Endodermal cell (in vitro differentiated cells): ENCODE measurements at regions not wholly inside any gene's neighbourhood (a gene's known extent, or its start where the extent isn't known, plus 50 kb on each side); places are given as distances from the start of the nearest gene placed in this dataset.

Source experiments
- DNase-seq: peaks from one replicate; pipeline ENCODE4 v3.0.0-alpha.2; 2017
- H3K27ac ChIP-seq: 2 replicates; pipeline ENCODE4 v1.5.1; 2013; ENCODE audit warnings: mild to moderate bottlenecking, low read depth, low read length, moderate library complexity
- H3K27me3 ChIP-seq: 2 replicates; pipeline ENCODE4 v1.6.1; 2013; ENCODE audit warnings: mild to moderate bottlenecking, low read length, moderate library complexity; ENCODE audit not compliant: insufficient read depth, control insufficient read depth, poor library complexity, severe bottlenecking
- H3K36me3 ChIP-seq: 2 replicates; pipeline ENCODE4 v1.7.0; 2013; ENCODE audit warnings: mild to moderate bottlenecking, low read length, moderate library complexity; ENCODE audit not compliant: control insufficient read depth, insufficient read depth
- H3K4me1 ChIP-seq: one replicate; pipeline ENCODE4 v1.7.0; 2013; ENCODE audit warnings: low read length; ENCODE audit not compliant: control insufficient read depth, insufficient read depth
- H3K4me3 ChIP-seq: 2 replicates; pipeline ENCODE4 v1.5.1; 2013; ENCODE audit warnings: mild to moderate bottlenecking, low read length, moderate library complexity
- H3K9ac ChIP-seq: 2 replicates; pipeline ENCODE4 v1.6.1; 2013; ENCODE audit warnings: mild to moderate bottlenecking, low read length, moderate library complexity; ENCODE audit not compliant: poor library complexity, severe bottlenecking; ENCODE audit errors: extremely low read depth
- H3K9me3 ChIP-seq: 2 replicates; pipeline ENCODE4 v1.6.1; 2013; ENCODE audit warnings: mild to moderate bottlenecking, low read length, moderate library complexity; ENCODE audit not compliant: control insufficient read depth
- H3K27ac Mint-ChIP-seq: 2 replicates; pipeline ENCODE4 v1.8.0; 2020; ENCODE audit warnings: mixed read lengths
- H3K27me3 Mint-ChIP-seq: 2 replicates; pipeline ENCODE4 v1.8.0; 2021; ENCODE audit warnings: mild to moderate bottlenecking, mixed read lengths; ENCODE audit not compliant: insufficient read depth
- H3K36me3 Mint-ChIP-seq: 2 replicates; pipeline ENCODE4 v1.8.0; 2020; ENCODE audit warnings: low read depth, mixed read lengths
- H3K4me1 Mint-ChIP-seq: 2 replicates; pipeline ENCODE4 v1.8.0; 2020; ENCODE audit warnings: mixed read lengths
- H3K4me3 Mint-ChIP-seq: 2 replicates; pipeline ENCODE4 v1.8.0; 2020; ENCODE audit warnings: mild to moderate bottlenecking, moderate library complexity, mixed read lengths
- H3K9me3 Mint-ChIP-seq: 2 replicates; pipeline ENCODE4 v1.8.0; 2020; ENCODE audit warnings: mild to moderate bottlenecking, mixed read lengths
- CTCF ChIP-seq: fragments of 200-600 bp; sonication (generic); conservative IDR thresholded peaks from 2 replicates; pipeline ENCODE4 v1.5.0; 2021; ENCODE audit warnings: antibody characterized with exemption, mild to moderate bottlenecking
- WGBS, 2 experiments: methylation state at CpG; one replicate each; pipeline versions ENCODE4 v1.1.5 to v1.1.7; 2013; ENCODE audit warnings: missing lambda C conversion rate in 2 of 2, mixed read lengths in 1 of 2; ENCODE audit not compliant: insufficient coverage in 1 of 2, insufficient read length in 1 of 2; 5-methylcytosine and 5-hydroxymethylcytosine counted together

- no peaks in the 10 kb centered on the region for H3K4me1 ChIP-seq
- Mint-ChIP-seq H3K27me3 (peaks cover 24% of the 10 kb centered on the region), H3K27ac (no peak overlapping the region), H3K4me1 (peaks cover 2% of the 10 kb centered on the region), H3K4me3 (no peak overlapping the region), H3K36me3 (no peaks in the 10 kb centered on the region), H3K9me3 (no peaks in the 10 kb centered on the region)
- no peak for DNase-seq
- no peak overlapping the region for H3K4me3 ChIP-seq
- H3K27me3 ChIP-seq, result peaks cover 41% of the 10 kb centered on the region
- no peak for TF ChIP-seq CTCF
- no peaks in the 10 kb centered on the region for H3K9me3 ChIP-seq
- 93 to 98% methylated on average over 3 to 6 of the region's 6 CpGs for WGBS, 2 experiments
- H3K9ac ChIP-seq, result no peak overlapping the region
- H3K36me3 ChIP-seq, result no peaks in the 10 kb centered on the region
- H3K27ac ChIP-seq, result no peak overlapping the region
Observed at GRCh38 chr6:113289166-113289565, 568.0 kb upstream of the MARCKS start.

GRCh38 chr6:113290684-113291083 is 566.5 kb upstream of the MARCKS start:
- peaks cover 17% of the 10 kb centered on the region for H3K4me1 Mint-ChIP-seq
- peaks cover 49% of the 10 kb centered on the region for H3K27me3 ChIP-seq
- H3K9ac ChIP-seq, result no peak overlapping the region
- WGBS, 2 experiments, result 96 to 100% methylated on average over 1 of the region's 1 CpG
- H3K36me3 Mint-ChIP-seq, result no peaks in the 10 kb centered on the region
- no peak for DNase-seq
- H3K9me3 Mint-ChIP-seq, result no peaks in the 10 kb centered on the region
- H3K27me3 Mint-ChIP-seq, result peaks cover 38% of the 10 kb centered on the region
- H3K4me3 Mint-ChIP-seq, result no peak overlapping the region
- no peak overlapping the region for H3K4me3 ChIP-seq
- no peaks in the 10 kb centered on the region for H3K36me3 ChIP-seq
- H3K27ac Mint-ChIP-seq, result no peak overlapping the region
- H3K9me3 ChIP-seq, result no peaks in the 10 kb centered on the region
- no peak overlapping the region for H3K27ac ChIP-seq
- H3K4me1 ChIP-seq, result no peaks in the 10 kb centered on the region
- TF ChIP-seq CTCF, result no peak

- peaks cover 61% of the 10 kb centered on the region for H3K27me3 ChIP-seq
- H3K4me1 ChIP-seq, result no peaks in the 10 kb centered on the region
- H3K4me3 Mint-ChIP-seq, result no peak overlapping the region
- peaks cover 17% of the 10 kb centered on the region for H3K4me1 Mint-ChIP-seq
- no peaks in the 10 kb centered on the region for H3K36me3 ChIP-seq
- 90 to 91% methylated on average over 3 to 4 of the region's 4 CpGs for WGBS, 2 experiments
- no peak overlapping the region for H3K4me3 ChIP-seq
- no peaks in the 10 kb centered on the region for H3K36me3 Mint-ChIP-seq
- H3K27ac ChIP-seq, result no peak overlapping the region
- DNase-seq, result no peak
- H3K27ac Mint-ChIP-seq, result no peak overlapping the region
- no peak for TF ChIP-seq CTCF
- H3K9me3 ChIP-seq, result no peaks in the 10 kb centered on the region
- H3K27me3 Mint-ChIP-seq, result peaks cover 49% of the 10 kb centered on the region
- no peak overlapping the region for H3K9ac ChIP-seq
- no peaks in the 10 kb centered on the region for H3K9me3 Mint-ChIP-seq
Observed at GRCh38 chr6:113291751-113292445, 565.2 kb upstream of the MARCKS start.
